MCF 10A (cell line): ENCODE measurements at regions not wholly inside any gene's neighbourhood (a gene's known extent, or its start where the extent isn't known, plus 50 kb on each side); places are given as distances from the start of the nearest gene placed in this dataset.

Experiments used
- BruUV-seq: library from RNA; stranded (reverse); fragments of 400-500 nt; replicated peaks from 2 replicates; lab custom pipeline; 2021; lab: Mats Ljungman, UMichigan
- CTCF ChIA-PET: fragments of 300-600 bp; sonication (Branson Sonifier 250); formaldehyde crosslinking; extraction: SDS; loops from one replicate; lab custom pipeline; 2021; ENCODE audit warnings: antibody characterized with exemption, inconsistent platforms; lab: Yijun Ruan, JAX
- POLR2A ChIA-PET: fragments of 300-600, 350-650 bp; sonication (Branson Sonifier 250); formaldehyde crosslinking; extraction: SDS; loops from one replicate; lab custom pipeline; 2020; ENCODE audit warnings: antibody characterized with exemption, inconsistent platforms; lab: Yijun Ruan, JAX
- DNase-seq: peaks from one replicate; pipeline ENCODE4 v3.0.0-alpha.2; 2018; ENCODE audit not compliant: unreplicated experiment
- H3K27ac Mint-ChIP-seq: one replicate; pipeline ENCODE4 v1.8.0; 2022; ENCODE audit warnings: mild to moderate bottlenecking, low read depth, mixed read lengths; ENCODE audit not compliant: unreplicated experiment
- H3K27me3 Mint-ChIP-seq: one replicate; pipeline ENCODE4 v1.8.0; 2022; ENCODE audit warnings: mixed read lengths; ENCODE audit not compliant: insufficient read depth, unreplicated experiment
- H3K36me3 Mint-ChIP-seq: one replicate; pipeline ENCODE4 v1.8.0; 2022; ENCODE audit warnings: mild to moderate bottlenecking, moderate library complexity, mixed read lengths; ENCODE audit not compliant: insufficient read depth, unreplicated experiment
- H3K4me1 Mint-ChIP-seq: one replicate; pipeline ENCODE4 v1.8.0; 2022; ENCODE audit warnings: mixed read lengths; ENCODE audit not compliant: insufficient read depth, unreplicated experiment
- H3K4me3 Mint-ChIP-seq: one replicate; pipeline ENCODE4 v1.8.0; 2022; ENCODE audit warnings: mild to moderate bottlenecking, moderate library complexity, mixed read lengths; ENCODE audit not compliant: unreplicated experiment
- H3K9me3 Mint-ChIP-seq: one replicate; pipeline ENCODE4 v1.8.0; 2022; ENCODE audit warnings: mixed read lengths; ENCODE audit not compliant: unreplicated experiment
- intact Hi-C: fragments of 100-400 bp; cut with micrococcal nuclease; formaldehyde crosslinking; loops from 2 replicates; pipeline ENCODE4 v1.14.1; 2022
- TF ChIP-seq, protein P1 (sequence below): fragments of 200-600 bp; IDR thresholded peaks from one replicate; pipeline ENCODE4 v1.8.0; 2022; ENCODE audit warnings: antibody characterized with exemption, mild to moderate bottlenecking; ENCODE audit not compliant: unreplicated experiment

DNA sequence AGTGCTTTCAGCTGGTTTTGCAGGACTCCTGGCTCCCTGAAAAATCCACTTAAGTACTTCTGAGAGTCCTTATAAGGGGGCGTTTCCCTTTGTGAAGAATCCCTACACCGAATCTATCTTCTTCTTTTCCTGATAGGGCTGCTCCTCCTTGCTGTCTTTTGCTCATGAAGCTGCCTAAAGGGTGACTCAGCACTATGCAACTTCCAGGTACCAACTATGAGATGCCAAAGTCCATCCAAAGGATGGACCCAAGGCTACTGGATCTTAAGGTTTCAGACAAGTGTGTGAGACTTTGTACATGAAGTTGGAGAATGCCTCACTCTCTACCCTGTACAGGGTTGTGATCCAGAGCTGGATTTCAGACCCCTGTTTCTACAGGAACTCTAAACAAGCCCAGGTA lies 485.0 kb upstream of the FAT1 start:
- Mint-ChIP-seq H3K27ac (no peak overlapping the region), H3K27me3 (no peaks in the 10 kb centered on the region), H3K4me3 (no peak overlapping the region), H3K4me1 (no peaks in the 10 kb centered on the region), H3K36me3 (no peaks in the 10 kb centered on the region), H3K9me3 (no peaks in the 10 kb centered on the region)
- intact Hi-C loops, result no loop called here
- TF ChIP-seq, protein P1, sequence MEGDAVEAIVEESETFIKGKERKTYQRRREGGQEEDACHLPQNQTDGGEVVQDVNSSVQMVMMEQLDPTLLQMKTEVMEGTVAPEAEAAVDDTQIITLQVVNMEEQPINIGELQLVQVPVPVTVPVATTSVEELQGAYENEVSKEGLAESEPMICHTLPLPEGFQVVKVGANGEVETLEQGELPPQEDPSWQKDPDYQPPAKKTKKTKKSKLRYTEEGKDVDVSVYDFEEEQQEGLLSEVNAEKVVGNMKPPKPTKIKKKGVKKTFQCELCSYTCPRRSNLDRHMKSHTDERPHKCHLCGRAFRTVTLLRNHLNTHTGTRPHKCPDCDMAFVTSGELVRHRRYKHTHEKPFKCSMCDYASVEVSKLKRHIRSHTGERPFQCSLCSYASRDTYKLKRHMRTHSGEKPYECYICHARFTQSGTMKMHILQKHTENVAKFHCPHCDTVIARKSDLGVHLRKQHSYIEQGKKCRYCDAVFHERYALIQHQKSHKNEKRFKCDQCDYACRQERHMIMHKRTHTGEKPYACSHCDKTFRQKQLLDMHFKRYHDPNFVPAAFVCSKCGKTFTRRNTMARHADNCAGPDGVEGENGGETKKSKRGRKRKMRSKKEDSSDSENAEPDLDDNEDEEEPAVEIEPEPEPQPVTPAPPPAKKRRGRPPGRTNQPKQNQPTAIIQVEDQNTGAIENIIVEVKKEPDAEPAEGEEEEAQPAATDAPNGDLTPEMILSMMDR, result no peak
- no peak for DNase-seq
- ChIA-PET POLR2A (no interaction called here), CTCF (interaction anchor here (0.7 kb wide), 1 partner anchor 30 kb away, joined by 3 read pairs; no protein-coding TSS in a partner anchor)
- BruUV-seq, result no TSS peak

DNA sequence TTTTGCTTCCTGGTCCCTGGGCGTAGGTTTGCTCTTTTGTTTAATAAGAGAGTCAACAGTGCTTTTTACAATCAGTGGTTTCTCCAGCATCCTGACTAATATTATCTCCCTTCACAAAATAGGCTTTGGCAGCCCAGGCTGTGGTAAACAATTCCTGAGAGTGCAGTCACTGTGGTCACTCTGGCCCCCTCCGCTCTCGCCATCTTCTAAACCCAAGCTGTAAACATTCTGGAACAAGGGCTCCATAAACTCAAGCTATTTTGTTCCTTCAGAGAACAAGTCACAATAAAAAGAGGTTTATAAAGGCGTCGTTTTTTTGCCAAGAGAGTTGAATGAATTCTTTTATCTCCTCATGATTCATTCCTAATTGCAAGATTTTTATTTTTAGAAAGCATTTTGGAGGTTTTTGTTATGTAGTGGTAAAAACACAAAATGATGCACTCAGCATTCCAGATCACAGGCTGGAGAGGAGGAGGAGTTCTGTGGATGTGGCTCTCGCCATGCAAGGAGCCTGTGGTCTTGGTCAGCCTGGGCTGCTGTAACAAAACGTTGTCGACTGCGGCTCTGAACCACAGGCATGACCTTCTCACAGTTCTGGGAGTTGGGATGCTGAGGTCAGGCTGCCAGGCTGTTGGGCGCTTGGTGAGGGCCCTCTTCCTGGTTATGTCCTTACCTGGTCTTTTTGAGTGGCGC lies 486.4 kb upstream of the FAT1 start:
- H3K27ac Mint-ChIP-seq, result no peak overlapping the region
- DNase-seq, result no peak
- no peaks in the 10 kb centered on the region for H3K4me1 Mint-ChIP-seq
- ChIA-PET CTCF (no interaction called here), POLR2A (interaction anchor here (0.9 kb wide), 1 partner anchor 8 kb away, joined by 4 read pairs; no protein-coding TSS in a partner anchor)
- no peaks in the 10 kb centered on the region for H3K36me3 Mint-ChIP-seq
- no peaks in the 10 kb centered on the region for H3K9me3 Mint-ChIP-seq
- intact Hi-C loops, result no loop called here
- BruUV-seq, result no TSS peak
- no peaks in the 10 kb centered on the region for H3K27me3 Mint-ChIP-seq
- H3K4me3 Mint-ChIP-seq, result no peak overlapping the region
- TF ChIP-seq, protein P1, result no peak

- Mint-ChIP-seq H3K4me1 (no peaks in the 10 kb centered on the region), H3K27ac (no peak overlapping the region), H3K36me3 (no peaks in the 10 kb centered on the region), H3K4me3 (no peak overlapping the region), H3K27me3 (no peaks in the 10 kb centered on the region), H3K9me3 (no peaks in the 10 kb centered on the region)
- no peak for DNase-seq
- CTCF ChIA-PET, result interaction anchor here (0.7 kb wide), 1 partner anchor 8 kb away, joined by 3 read pairs; no protein-coding TSS in a partner anchor
- POLR2A ChIA-PET, result interaction anchor here (0.6 kb wide), 1 partner anchor 39 kb away, joined by 3 read pairs; no protein-coding TSS in a partner anchor
- TF ChIP-seq, protein P1, result no peak
- intact Hi-C loops, result no loop called here
- BruUV-seq, result no TSS peak
Measured at GRCh38 chr4:187212446-187213080, 488.9 kb upstream of the FAT1 start.

DNA sequence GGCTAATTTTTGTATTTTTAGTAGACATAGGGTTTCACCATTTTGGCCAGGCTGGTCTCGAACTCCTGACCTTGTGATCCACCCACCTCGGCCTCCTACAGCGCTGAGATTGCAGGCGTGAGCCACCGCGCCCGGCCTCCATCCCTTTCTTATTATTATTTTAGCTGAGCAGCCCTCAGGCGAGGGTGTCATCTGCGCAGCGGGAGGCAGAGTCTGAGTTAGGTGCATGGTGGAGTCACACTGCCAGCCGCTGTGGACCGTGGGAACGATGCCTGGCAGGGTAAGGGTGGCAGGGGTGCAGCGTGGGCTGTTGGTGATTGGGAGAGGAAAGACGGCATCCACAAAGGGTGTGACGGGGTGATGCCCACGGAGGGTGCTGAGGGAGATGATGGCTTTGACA lies 491.8 kb upstream of the FAT1 start:
- TF ChIP-seq, protein P1, result no peak
- Mint-ChIP-seq H3K36me3 (no peaks in the 10 kb centered on the region), H3K27me3 (no peaks in the 10 kb centered on the region), H3K4me3 (no peak overlapping the region), H3K9me3 (no peaks in the 10 kb centered on the region), H3K4me1 (no peaks in the 10 kb centered on the region), H3K27ac (no peak overlapping the region)
- no TSS peak for BruUV-seq
- intact Hi-C loops, result no loop called here
- DNase-seq, result no peak
- ChIA-PET CTCF (no interaction called here), POLR2A (no interaction called here)
